ENCODE measurements at regions not wholly inside any gene's neighbourhood (a gene's known extent, or its start where the extent isn't known, plus 50 kb on each side); places are given as distances from the start of the nearest gene placed in this dataset.

- no peaks in the 10 kb centered on the region for H3K36me3 ChIP-seq (ENCODE audit: insufficient read depth, low read length, poor library complexity, severe bottlenecking)
- intact Hi-C loops (cut with micrococcal nuclease; ENCODE audit: unreplicated experiment): no loop called here
- TF ChIP-seq CTCF (conservative IDR thresholded peaks at IDR 0.05; ENCODE audit: low read depth, low read length) (no peak), EZH2 (IDR thresholded peaks at IDR 0.05; ENCODE audit: borderline replicate concordance, low read depth, low read length, poor library complexity, severe bottlenecking) (no peak)
These were observed 405.4 kb upstream of the MIS18BP1 start for GRCh38 chr14:45658226-45658916.

GRCh38 chr14:45651890-45652289, 398.9 kb upstream of the MIS18BP1 start:
- ChIA-PET POLR2A (ENCODE audit: low non-redundant PET) (no interaction called here), CTCF (no interaction called here)
- no peaks in the 10 kb centered on the region for H3K36me3 ChIP-seq (ENCODE audit: insufficient read depth, low read length, poor library complexity, severe bottlenecking)
- no TSS peak for BruUV-seq (replicated peaks)
- DNase-seq (ENCODE audit: low spot score): no peak
- no peaks in the 10 kb centered on the region for H3K27me3 ChIP-seq (replicated peaks; ENCODE audit: insufficient read depth, low read depth, low read length, poor library complexity)
- no peak overlapping the region for H3K4me3 ChIP-seq (ENCODE audit: low read depth, low read length, poor library complexity, severe bottlenecking)
- TF ChIP-seq EZH2 (IDR thresholded peaks at IDR 0.05; ENCODE audit: borderline replicate concordance, low read depth, low read length, poor library complexity, severe bottlenecking) (no peak), CTCF (conservative IDR thresholded peaks at IDR 0.05; ENCODE audit: low read depth, low read length) (no peak)
- no peaks in the 10 kb centered on the region for H3K9me3 ChIP-seq (ENCODE audit: low read depth, low read length, poor library complexity, severe bottlenecking)
- H3K27ac ChIP-seq (ENCODE audit: low read depth, low read length, poor library complexity, severe bottlenecking): no peak overlapping the region
- intact Hi-C loops (cut with micrococcal nuclease; ENCODE audit: unreplicated experiment): no loop called here
- no peaks in the 10 kb centered on the region for H3K4me1 ChIP-seq (ENCODE audit: insufficient read depth, low read length, poor library complexity, severe bottlenecking)

More at GRCh38 chr14:45658226-45658916, 405.4 kb upstream of the MIS18BP1 start:
- ChIA-PET CTCF (no interaction called here), POLR2A (ENCODE audit: low non-redundant PET) (no interaction called here)
- no peak overlapping the region for H3K4me3 ChIP-seq (ENCODE audit: low read depth, low read length, poor library complexity, severe bottlenecking)
- H3K9me3 ChIP-seq (ENCODE audit: low read depth, low read length, poor library complexity, severe bottlenecking): no peaks in the 10 kb centered on the region
- no peaks in the 10 kb centered on the region for H3K27me3 ChIP-seq (replicated peaks; ENCODE audit: insufficient read depth, low read depth, low read length, poor library complexity)
- DNase-seq (ENCODE audit: low spot score): no peak
- no peak overlapping the region for H3K27ac ChIP-seq (ENCODE audit: low read depth, low read length, poor library complexity, severe bottlenecking)
- no peaks in the 10 kb centered on the region for H3K4me1 ChIP-seq (ENCODE audit: insufficient read depth, low read length, poor library complexity, severe bottlenecking)
- no TSS peak for BruUV-seq (replicated peaks)

DNA sequence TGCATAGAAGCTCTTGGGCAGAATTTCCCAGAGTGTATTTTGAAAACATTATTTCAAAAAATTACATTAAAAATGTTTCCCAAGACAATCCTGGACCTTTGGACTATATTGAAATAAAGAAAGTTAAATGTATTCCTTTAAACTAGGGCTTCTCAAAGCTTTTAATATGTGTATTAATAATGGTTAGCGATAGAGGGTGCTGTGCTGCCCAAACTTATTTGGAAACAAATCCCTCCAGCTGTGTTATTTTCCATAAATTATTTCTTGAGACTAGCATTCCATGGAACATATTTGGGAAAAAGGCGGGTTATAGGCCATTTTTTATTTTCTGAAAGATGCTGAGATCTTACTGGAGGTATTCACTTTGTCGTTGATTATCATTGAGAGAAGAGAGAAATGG, 397.8 kb upstream of the MIS18BP1 start:
- no TSS peak for BruUV-seq (replicated peaks)
- Histone ChIP-seq H3K4me1 (ENCODE audit: insufficient read depth, low read length, poor library complexity, severe bottlenecking) (no peaks in the 10 kb centered on the region), H3K27ac (ENCODE audit: low read depth, low read length, poor library complexity, severe bottlenecking) (no peak overlapping the region), H3K9me3 (ENCODE audit: low read depth, low read length, poor library complexity, severe bottlenecking) (no peaks in the 10 kb centered on the region), H3K4me3 (ENCODE audit: low read depth, low read length, poor library complexity, severe bottlenecking) (no peak overlapping the region), H3K27me3 (replicated peaks; ENCODE audit: insufficient read depth, low read depth, low read length, poor library complexity) (no peaks in the 10 kb centered on the region), H3K36me3 (ENCODE audit: insufficient read depth, low read length, poor library complexity, severe bottlenecking) (no peaks in the 10 kb centered on the region)
- CTCF ChIA-PET: no interaction called here
- peak; percentile 5 for DNase-seq (ENCODE audit: low spot score)
- intact Hi-C loops (cut with micrococcal nuclease; ENCODE audit: unreplicated experiment): no loop called here
- POLR2A ChIA-PET (ENCODE audit: low non-redundant PET): no interaction called here
- TF ChIP-seq EZH2 (IDR thresholded peaks at IDR 0.05; ENCODE audit: borderline replicate concordance, low read depth, low read length, poor library complexity, severe bottlenecking) (no peak), CTCF (conservative IDR thresholded peaks at IDR 0.05; ENCODE audit: low read depth, low read length) (peak; percentile 55)

Measured in A673 (cell line).